ENCODE measurements at regions not wholly inside any gene's neighbourhood (a gene's known extent, or its start where the extent isn't known, plus 50 kb on each side); places are given as distances from the start of the nearest gene placed in this dataset.

DNA sequence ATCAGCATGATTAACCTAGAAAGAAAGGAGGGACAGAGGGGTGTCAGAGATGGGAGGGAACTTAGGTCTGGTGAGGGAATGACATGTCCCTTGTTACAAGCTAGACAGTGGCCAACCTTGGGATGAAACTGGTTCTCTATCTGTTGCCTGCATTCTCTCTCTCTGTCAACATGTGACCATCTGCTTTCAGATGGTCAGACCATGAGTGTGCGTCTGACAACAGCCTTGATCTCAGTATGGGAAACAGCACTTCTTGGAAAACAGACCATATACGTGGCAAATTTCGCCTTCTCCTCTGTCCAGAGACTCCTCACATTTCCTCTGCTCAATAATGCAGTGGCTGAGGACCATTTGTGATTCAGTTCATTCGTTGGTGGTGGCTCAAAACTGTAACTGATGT is 845.9 kb downstream of the TYW1 start:
- Histone ChIP-seq H3K4me3 (no peak overlapping the region), H3K27me3 (no peaks in the 10 kb centered on the region), H3K9me3 (no peaks in the 10 kb centered on the region), H3K4me1 (peaks cover 0 to 10% (median 0%) of the 10 kb centered on the region in 3 donors), H3K27ac (no peak overlapping the region), H3K36me3 (no peaks in the 10 kb centered on the region)
- TF ChIP-seq, protein P1, sequence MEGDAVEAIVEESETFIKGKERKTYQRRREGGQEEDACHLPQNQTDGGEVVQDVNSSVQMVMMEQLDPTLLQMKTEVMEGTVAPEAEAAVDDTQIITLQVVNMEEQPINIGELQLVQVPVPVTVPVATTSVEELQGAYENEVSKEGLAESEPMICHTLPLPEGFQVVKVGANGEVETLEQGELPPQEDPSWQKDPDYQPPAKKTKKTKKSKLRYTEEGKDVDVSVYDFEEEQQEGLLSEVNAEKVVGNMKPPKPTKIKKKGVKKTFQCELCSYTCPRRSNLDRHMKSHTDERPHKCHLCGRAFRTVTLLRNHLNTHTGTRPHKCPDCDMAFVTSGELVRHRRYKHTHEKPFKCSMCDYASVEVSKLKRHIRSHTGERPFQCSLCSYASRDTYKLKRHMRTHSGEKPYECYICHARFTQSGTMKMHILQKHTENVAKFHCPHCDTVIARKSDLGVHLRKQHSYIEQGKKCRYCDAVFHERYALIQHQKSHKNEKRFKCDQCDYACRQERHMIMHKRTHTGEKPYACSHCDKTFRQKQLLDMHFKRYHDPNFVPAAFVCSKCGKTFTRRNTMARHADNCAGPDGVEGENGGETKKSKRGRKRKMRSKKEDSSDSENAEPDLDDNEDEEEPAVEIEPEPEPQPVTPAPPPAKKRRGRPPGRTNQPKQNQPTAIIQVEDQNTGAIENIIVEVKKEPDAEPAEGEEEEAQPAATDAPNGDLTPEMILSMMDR (IDR thresholded peaks at IDR 0.05), result no peak
- TF ChIP-seq POLR2AphosphoS5 (IDR thresholded peaks at IDR 0.05) (no peak), EP300 (IDR thresholded peaks at IDR 0.05) (no peak), POLR2A (IDR thresholded peaks at IDR 0.05) (no peak)
- no peak for ATAC-seq
- 53% methylated on average over 2 to 4 of the region's 4 CpGs for WGBS, 2 donors (ENCODE audit: low coverage in 1 of 2)

DNA sequence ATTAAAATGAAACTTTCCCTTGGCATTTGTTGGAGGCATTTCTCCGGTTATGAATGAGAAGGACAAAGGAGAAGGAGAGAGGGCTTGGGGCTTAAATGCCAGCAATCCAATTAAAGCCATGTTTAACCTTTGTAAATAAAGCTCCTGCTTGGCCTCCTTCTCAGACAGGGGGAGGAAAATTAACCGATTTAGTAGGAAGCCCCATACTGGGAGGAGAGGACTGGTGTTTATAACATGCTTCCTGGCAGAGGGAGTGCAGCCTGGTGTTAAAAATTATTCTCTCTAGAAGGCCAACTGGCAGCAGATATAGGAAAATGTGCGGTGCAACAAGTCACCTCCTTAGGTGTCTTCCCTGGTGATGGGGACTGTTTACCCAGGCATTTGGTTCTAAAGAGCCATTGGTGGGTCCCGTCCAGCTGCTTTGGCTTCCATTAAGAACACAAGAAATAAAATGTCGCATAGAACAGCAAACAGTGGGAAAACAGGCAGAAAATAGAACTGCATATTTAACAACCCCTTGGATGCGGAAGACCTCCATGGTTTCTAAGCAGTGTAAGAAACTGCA is 846.5 kb downstream of the TYW1 start:
- Histone ChIP-seq H3K4me3 (no peak overlapping the region), H3K36me3 (no peaks in the 10 kb centered on the region), H3K9me3 (no peaks in the 10 kb centered on the region), H3K4me1 (peaks cover 0 to 10% (median 0%) of the 10 kb centered on the region in 3 donors), H3K27me3 (no peaks in the 10 kb centered on the region), H3K27ac (no peak overlapping the region)
- WGBS, 2 donors (ENCODE audit: low coverage in 1 of 2), result 36 to 49% methylated on average over 4 to 5 of the region's 6 CpGs
- TF ChIP-seq EP300 (IDR thresholded peaks at IDR 0.05) (no peak), POLR2A (IDR thresholded peaks at IDR 0.05) (no peak)
- TF ChIP-seq, protein P1 (IDR thresholded peaks at IDR 0.05), result no peak
- no peak for ATAC-seq

DNA sequence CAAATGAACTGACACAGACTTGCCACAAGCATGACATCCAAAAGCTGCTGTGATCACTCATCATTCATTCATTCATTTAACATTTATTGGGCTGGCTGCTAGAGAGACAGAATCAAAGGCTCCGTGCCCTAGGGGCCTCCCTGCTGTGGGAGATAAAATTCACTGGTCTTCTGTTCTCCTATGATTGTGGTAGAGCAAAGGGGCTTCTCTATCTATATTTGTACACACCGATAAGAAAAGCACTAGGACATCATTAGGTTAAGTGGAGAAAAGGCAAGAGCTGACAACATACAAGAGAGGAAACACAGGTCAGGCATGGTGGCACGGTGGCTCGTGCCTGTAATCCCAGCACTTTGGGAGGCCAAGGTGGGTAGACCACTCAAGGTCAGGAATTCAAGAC is 847.0 kb downstream of the TYW1 start:
- TF ChIP-seq, protein P1 (IDR thresholded peaks at IDR 0.05), result no peak
- TF ChIP-seq POLR2AphosphoS5 (IDR thresholded peaks at IDR 0.05) (no peak), POLR2A (IDR thresholded peaks at IDR 0.05) (no peak), EP300 (IDR thresholded peaks at IDR 0.05) (no peak)
- H3K9me3 ChIP-seq, result no peaks in the 10 kb centered on the region
- WGBS, 2 donors (ENCODE audit: low coverage in 1 of 2), result 48 to 80% methylated on average over 1 to 4 of the region's 4 CpGs

DNA sequence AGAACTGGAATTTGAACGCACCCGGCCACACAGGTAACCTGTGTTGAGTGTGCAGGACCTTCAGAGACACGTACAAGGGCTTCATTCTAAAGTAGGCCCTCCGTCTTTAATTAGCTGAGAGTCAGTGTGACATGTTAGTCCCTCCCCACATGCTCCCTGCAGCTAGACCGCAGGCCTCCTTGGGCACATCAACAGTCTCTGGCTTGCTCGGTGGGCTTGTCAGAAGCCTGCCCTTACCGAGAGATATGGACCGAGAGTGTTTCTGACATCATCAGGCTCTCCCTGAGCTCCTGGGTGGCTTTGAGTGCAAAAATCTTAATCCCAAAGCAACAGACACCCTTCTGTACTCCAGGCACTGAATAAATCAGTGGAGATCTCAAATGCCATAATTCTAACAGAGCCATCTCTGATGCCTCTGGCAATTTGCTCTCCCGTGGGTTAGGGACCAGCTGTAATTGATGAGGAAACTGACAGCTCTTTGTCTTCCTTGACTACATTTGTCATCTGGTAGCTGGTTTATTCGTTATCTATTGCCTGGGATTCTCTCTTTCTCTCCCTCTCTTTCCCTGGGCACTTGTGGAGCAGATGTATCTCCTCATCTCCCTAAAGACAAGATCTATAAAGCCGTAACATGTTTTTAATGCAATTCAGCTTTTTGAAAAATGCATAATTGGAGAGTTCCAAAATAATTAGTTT is 850.6 kb downstream of the TYW1 start:
- Histone ChIP-seq H3K27me3 (peaks cover 21% of the 10 kb centered on the region), H3K27ac (no peak overlapping the region), H3K9me3 (no peaks in the 10 kb centered on the region), H3K4me3 (no peak overlapping the region), H3K4me1 (peaks cover 0 to 10% (median 0%) of the 10 kb centered on the region in 3 donors), H3K36me3 (no peaks in the 10 kb centered on the region)
- ATAC-seq, result no peak
- WGBS, 2 donors (ENCODE audit: low coverage in 1 of 2), result 71 to 82% methylated on average over 6 of the region's 11 CpGs
- no peak for TF ChIP-seq EP300 (IDR thresholded peaks at IDR 0.05)
- TF ChIP-seq POLR2A (IDR thresholded peaks at IDR 0.05), result no peak
- TF ChIP-seq, protein P1 (IDR thresholded peaks at IDR 0.05), result no peak
- TF ChIP-seq POLR2AphosphoS5 (IDR thresholded peaks at IDR 0.05), result no peak

More for the DNA sequence above, 847.0 kb downstream of the TYW1 start:
- no peaks in the 10 kb centered on the region for H3K36me3 ChIP-seq
- H3K4me3 ChIP-seq, result no peak overlapping the region
- H3K27ac ChIP-seq, result no peak overlapping the region
- ATAC-seq, result no peak
- no peaks in the 10 kb centered on the region for H3K27me3 ChIP-seq
- peaks cover 0 to 10% (median 0%) of the 10 kb centered on the region in 3 donors for H3K4me1 ChIP-seq

Measured in gastroesophageal sphincter (tissue), 4 donors.